ENCODE measurements at regions not wholly inside any gene's neighbourhood (a gene's known extent, or its start where the extent isn't known, plus 50 kb on each side); places are given as distances from the start of the nearest gene placed in this dataset.
"Not testable (repeated sequence)": the region's sequence is repeated elsewhere in the genome, so short reads cannot be mapped to it uniquely, and the experiment has no call there.

GRCh38 chr13:70809588-70809987 lies 701.3 kb upstream of the KLHL1 start:
- no peak for DNase-seq (ENCODE audit: low spot score)

GRCh38 chr13:70798385-70798784 lies 690.1 kb upstream of the KLHL1 start:
- FAIRE-seq (no peak), DNase-seq (ENCODE audit: low spot score) (no peak)

More at GRCh38 chr13:70809588-70809987, 701.3 kb upstream of the KLHL1 start:
- no peak for FAIRE-seq

GRCh38 chr13:70795484-70795883 lies 687.2 kb upstream of the KLHL1 start:
- no peak for FAIRE-seq
- DNase-seq (ENCODE audit: low spot score), result no peak

DNA sequence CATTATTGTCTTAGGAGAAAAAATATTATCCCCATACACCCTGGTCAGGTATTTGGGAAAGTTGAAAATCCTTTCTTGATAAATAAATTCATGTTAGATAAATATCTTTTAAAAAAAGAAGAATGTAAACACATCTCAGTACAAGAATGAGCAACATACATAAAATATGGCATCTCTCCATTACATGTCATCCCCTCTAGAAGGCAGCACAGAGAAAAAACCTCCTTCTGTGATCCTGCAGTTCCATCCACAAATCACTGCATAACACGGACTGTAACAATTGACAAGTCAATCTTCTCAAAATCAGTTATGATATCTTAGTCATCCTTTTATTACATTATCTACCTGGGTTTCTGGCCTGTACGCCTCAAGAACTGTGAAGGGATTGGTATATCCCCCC lies 683.9 kb upstream of the KLHL1 start:
- DNase-seq (ENCODE audit: low spot score) (no peak), FAIRE-seq (no peak)

GRCh38 chr13:70789751-70790150 lies 681.5 kb upstream of the KLHL1 start:
- no peak for DNase-seq (ENCODE audit: low spot score)
- FAIRE-seq, result no peak

DNA sequence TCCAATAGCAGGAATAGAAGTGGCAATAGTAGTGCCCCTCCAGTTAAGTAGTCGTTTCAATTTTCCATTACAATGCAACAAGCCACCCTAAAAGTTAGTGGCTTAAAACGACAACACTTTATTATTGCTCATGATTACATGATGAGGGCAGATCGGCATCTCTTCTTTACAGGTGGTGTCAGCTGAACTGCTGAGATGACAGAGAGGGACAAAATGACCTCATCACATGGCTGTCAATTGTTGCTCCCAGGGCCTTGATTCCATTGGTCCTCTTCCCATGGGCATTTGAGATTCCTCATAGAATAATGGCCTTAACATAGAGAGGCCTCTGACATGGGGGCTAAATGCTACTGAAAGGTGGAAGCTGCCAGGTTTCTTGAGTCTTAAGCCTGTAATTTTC lies 679.8 kb upstream of the KLHL1 start:
- FAIRE-seq, result no peak
- DNase-seq (ENCODE audit: low spot score), result no peak

DNA sequence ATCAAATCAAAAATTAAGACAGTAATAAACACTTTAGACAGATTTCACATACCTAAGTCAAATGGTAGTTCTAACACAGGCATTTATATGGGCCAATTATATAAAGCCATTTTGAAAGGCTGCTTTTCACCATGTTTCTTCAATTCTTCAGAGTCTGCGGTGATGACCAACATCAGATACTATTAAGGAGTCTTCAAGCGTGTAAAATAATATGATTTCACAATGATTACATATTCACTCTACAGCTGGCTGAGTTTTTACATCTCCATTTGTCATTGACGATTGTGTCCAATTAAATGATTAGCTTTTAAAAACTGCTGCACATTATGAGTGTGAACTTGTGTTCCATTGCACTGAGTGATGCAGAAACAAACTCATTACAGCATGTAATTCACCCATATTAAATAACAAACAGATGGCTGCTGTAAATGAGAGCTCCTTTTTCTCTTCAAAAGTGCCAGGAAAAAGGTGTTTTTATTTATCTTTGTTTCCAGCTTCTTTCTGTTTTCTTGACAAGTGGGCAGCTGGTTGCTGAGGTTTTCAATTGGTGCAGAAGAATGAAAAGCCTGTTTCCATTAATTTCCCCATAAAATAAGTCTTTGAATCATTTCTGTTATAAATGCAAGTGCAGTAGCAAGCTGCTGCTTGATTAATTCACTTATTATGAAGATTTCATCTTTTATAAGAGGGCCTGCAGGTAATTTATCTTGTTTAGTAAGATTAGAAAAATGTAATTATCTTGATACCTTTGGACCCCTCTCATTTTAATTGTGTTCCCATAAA lies 676.1 kb upstream of the KLHL1 start:
- no peak for FAIRE-seq
- no peak for DNase-seq (ENCODE audit: low spot score)

- DNase-seq (ENCODE audit: low spot score) (no peak), FAIRE-seq (no peak)
Measured at GRCh38 chr13:70769817-70770216, 661.6 kb upstream of the KLHL1 start.

DNA sequence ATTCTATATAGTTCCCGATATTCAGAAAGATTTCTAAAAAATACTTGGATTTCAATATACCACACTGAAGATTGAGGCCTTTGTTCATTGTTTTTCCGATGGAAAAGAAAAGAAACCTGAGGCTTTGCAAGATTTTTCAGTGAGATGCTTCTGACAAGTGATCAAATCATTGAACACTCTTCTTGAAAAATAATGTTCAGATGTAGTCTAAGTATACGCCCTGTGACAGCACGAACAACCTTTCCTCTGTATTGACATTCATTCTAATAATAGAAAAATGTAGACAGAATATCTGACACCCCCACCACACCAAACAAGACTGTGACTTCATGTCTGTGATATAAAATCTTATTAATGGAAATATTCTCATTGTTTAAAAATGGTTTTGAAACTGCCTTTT lies 650.7 kb upstream of the KLHL1 start:
- FAIRE-seq, result no peak
- no peak for DNase-seq (ENCODE audit: low spot score)

- DNase-seq (ENCODE audit: low spot score), result no peak
- no peak for FAIRE-seq
Measured at GRCh38 chr13:70756088-70756487, 647.8 kb upstream of the KLHL1 start.

GRCh38 chr13:70755456-70755855 lies 647.2 kb upstream of the KLHL1 start:
- no peak for DNase-seq (ENCODE audit: low spot score)
- FAIRE-seq, result no peak

GRCh38 chr13:70747262-70747661 lies 639.0 kb upstream of the KLHL1 start:
- FAIRE-seq (no peak), DNase-seq (ENCODE audit: low spot score) (no peak)

DNA sequence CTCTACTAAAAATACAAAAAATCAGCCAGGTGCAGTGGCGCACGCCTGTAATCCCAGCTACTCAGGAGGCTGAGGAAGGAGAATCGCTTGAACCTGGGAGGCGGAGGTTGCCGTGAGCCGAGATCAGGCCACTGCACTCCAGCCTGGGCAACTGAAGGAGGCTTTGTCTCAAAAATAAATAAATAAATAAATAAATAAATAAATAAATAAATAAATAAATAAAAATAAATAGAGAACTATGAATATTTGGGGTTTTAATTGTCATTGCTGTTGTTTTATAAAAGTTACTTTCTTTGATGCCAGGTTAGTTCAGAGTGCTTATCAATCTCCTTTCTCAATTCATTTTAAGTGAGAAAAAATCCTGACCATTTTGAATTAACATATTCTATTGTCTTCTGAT lies 638.2 kb upstream of the KLHL1 start:
- DNase-seq (ENCODE audit: low spot score); FAIRE-seq: not testable (repeated sequence)

DNA sequence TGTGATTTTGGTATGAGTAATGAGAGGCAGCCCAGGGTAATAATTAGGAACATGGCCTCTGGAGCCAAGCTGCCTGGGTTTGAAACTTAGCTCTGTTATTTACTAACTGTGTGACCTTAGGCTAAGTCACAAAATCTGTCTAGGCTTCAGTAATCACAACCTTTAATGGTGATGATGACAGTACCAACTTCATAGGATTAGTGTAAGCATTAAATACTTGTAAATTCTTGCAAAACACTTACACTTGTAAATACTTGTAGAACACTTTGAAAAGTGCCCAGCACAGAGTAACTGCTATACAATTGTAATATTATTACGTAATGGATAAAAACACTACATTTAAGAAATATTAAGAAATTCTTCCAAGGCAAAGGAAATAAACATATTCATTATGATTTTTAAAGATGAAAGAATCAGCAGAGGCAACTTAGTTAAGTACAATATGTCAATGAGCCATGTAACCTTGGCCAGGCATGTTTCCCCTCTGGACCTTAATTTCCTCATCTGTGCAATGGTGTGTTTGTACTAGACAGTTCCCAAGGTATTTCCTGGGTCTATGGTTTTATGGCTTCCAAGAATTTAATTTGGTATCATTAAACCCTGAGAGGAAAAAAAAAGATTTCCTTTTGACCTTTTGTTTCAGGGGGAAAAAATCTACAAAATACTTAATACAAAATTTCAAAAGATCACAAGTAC lies 628.5 kb upstream of the KLHL1 start:
- DNase-seq (ENCODE audit: low spot score) (no peak), FAIRE-seq (no peak)

DNA sequence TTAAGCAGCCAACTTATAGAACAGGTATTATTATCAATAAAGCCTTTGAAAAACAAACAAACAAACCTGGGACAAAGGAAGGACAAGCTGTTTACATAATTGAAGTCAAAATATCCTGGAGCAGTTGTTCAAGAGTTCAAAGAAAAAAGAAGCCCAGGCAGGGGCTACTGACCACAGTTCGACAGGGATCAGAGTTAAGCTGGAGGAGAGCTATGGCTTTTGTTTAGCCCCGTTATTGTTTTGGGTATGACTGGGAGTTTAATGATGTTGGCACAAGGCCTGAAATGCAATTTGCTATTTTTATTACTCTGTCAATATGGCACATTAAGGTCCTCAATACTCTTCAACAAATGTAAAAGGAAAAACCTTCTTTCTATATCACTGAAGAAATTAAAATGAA lies 624.4 kb upstream of the KLHL1 start:
- FAIRE-seq (no peak), DNase-seq (ENCODE audit: low spot score) (no peak)

DNA sequence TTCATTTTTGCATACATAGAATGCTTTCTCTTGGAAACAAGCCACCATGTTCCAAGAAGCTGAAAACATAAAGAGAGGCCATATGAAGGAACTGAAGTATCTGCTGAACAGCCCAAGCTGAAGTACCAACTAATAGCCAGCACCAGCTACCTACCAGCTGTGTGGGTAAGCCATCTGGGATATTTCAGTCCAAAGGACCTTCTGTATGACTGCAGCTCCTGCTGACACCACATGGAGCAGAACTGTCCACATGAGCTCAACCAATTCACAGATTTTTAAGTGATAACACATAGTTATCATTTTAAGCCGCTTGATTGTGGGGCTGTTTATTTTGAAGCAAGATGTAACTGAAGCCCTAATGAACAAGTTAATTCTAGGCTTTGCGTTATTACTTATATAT lies 621.1 kb upstream of the KLHL1 start:
- FAIRE-seq, result no peak
- no peak for DNase-seq (ENCODE audit: low spot score)

DNA sequence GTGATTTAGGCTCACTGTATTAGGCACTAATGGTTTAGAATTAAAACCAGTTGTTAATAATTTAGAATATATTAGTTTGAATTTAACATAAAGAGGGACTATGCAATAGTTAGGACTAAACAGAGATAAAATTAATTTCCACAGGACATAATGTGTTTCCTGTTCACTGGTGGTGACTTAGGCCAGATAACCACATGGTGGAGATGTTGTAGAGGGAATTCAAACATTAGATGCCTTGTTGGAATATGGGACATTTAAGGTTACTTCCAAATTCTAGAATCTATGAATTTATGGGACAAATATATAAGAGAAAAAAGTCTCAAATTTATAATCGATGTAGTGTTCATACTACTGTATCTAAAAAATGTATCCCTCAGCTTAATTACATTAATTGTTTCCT lies 615.5 kb upstream of the KLHL1 start:
- FAIRE-seq, result no peak

GRCh38 chr13:70720386-70720785 lies 612.1 kb upstream of the KLHL1 start:
- no peak for DNase-seq (ENCODE audit: low spot score)

More for the DNA sequence above, 615.5 kb upstream of the KLHL1 start:
- no peak for DNase-seq (ENCODE audit: low spot score)

GRCh38 chr13:70714993-70715392 lies 606.7 kb upstream of the KLHL1 start:
- no peak for DNase-seq (ENCODE audit: low spot score)
- no peak for FAIRE-seq

More at GRCh38 chr13:70720386-70720785, 612.1 kb upstream of the KLHL1 start:
- no peak for FAIRE-seq

GRCh38 chr13:70708775-70709174 lies 600.5 kb upstream of the KLHL1 start:
- DNase-seq (ENCODE audit: low spot score) (no peak), FAIRE-seq (no peak)

DNA sequence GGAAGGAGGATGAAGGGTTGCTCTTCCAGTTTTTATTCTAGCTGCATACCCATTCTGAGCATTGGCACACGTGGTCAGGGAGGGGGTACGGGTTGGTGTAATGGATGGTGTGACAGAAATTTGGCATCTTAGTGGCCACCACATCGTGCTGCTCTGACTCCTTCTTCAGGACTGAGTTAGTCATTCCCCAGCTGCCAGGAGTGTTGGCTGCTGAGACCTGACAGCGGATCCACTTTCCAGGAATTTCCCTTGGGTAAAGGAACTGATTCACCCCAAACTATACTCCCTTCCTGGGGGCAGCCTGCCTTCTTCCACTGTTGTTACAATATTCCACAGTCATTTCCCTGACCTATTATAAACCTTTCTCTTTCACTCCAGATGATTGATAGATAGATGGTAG lies 595.5 kb upstream of the KLHL1 start:
- FAIRE-seq, result no peak
- DNase-seq (ENCODE audit: low spot score), result peak; percentile 7

DNA sequence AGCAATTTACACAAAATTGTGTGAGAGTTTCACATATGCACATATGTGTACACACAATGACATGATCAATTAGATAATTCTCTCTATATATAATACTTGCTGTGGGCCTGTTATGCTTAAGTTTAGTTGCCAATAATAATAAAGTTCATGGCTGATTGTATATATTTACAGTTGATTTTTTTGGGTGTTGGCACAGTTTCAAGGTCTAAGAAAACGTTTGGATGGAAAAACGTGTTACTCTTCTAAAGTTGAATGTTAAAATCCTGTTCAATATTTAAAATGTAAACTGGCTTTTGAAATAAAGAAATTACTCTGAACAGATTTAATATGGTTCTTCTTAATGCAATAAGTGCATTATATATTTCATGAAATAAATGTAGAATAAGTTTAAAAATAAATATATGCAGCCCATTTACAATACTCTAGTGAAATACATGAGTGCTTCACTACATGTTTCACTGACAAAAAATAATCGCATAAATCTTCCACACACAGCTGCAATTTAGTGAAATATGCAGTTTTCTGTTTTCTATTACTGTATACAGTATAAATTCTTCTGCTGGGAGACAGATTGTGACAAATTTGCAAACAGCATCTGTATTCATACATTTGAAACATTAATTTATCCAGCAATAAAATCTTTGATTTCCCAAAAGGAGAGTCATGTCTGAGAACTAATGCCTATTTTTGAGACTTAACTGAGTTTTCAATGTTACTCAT lies 586.9 kb upstream of the KLHL1 start:
- DNase-seq (ENCODE audit: low spot score) (no peak), FAIRE-seq (no peak)

Data from RCC 7860 (cell line).